ENCODE measurements at regions not wholly inside any gene's neighbourhood (a gene's known extent, or its start where the extent isn't known, plus 50 kb on each side); places are given as distances from the start of the nearest gene placed in this dataset.

DNA sequence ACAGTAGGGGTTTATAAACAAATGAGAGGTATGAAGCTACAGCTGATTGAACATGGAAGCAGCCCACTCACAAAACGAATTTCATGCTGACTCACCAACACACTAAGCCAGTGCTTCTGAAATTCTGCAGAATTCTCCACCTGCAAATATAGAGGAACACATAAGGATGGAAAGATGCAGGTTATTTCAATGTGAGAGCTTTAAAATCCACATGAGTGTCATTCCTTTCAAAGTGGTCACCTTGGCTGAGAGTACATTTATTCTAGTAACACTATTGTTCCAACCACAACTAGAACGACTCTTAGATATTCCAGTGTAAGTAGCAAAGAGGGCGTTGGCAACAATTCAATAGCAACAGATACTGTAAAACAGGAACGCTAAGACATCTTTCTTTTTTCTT lies 189.9 kb upstream of the TSC22D2 start:
- no peak overlapping the region for H3K4me3 ChIP-seq (ENCODE audit: low read length)
- no peak for DNase-seq (ENCODE audit: low read depth)
- TF ChIP-seq, protein P1, sequence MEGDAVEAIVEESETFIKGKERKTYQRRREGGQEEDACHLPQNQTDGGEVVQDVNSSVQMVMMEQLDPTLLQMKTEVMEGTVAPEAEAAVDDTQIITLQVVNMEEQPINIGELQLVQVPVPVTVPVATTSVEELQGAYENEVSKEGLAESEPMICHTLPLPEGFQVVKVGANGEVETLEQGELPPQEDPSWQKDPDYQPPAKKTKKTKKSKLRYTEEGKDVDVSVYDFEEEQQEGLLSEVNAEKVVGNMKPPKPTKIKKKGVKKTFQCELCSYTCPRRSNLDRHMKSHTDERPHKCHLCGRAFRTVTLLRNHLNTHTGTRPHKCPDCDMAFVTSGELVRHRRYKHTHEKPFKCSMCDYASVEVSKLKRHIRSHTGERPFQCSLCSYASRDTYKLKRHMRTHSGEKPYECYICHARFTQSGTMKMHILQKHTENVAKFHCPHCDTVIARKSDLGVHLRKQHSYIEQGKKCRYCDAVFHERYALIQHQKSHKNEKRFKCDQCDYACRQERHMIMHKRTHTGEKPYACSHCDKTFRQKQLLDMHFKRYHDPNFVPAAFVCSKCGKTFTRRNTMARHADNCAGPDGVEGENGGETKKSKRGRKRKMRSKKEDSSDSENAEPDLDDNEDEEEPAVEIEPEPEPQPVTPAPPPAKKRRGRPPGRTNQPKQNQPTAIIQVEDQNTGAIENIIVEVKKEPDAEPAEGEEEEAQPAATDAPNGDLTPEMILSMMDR (conservative IDR thresholded peaks at IDR 0.05; ENCODE audit: low read depth, low read length): no peak

DNA sequence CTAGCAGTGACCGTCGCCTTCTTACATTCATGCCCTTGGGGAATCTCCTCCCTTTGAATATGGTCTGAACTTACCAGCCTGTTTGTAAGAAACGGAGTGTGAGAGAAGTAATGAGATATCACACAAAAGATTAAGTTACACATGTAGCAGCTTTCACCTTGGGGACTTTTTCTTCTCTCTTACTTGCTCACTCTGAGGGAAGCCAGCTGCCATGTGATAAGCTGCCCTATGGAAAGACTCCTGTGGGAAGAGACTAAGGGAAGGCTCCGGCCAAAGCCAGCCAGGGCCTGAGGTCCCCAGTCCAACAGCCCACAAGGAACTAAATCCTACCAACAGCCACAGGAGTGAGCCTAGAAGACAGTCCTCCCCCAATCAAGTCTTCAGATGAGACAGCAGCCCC lies 190.4 kb upstream of the TSC22D2 start:
- no peak for DNase-seq (ENCODE audit: low read depth)
- no peak overlapping the region for H3K4me3 ChIP-seq (ENCODE audit: low read length)
- TF ChIP-seq, protein P1 (conservative IDR thresholded peaks at IDR 0.05; ENCODE audit: low read depth, low read length): no peak

DNA sequence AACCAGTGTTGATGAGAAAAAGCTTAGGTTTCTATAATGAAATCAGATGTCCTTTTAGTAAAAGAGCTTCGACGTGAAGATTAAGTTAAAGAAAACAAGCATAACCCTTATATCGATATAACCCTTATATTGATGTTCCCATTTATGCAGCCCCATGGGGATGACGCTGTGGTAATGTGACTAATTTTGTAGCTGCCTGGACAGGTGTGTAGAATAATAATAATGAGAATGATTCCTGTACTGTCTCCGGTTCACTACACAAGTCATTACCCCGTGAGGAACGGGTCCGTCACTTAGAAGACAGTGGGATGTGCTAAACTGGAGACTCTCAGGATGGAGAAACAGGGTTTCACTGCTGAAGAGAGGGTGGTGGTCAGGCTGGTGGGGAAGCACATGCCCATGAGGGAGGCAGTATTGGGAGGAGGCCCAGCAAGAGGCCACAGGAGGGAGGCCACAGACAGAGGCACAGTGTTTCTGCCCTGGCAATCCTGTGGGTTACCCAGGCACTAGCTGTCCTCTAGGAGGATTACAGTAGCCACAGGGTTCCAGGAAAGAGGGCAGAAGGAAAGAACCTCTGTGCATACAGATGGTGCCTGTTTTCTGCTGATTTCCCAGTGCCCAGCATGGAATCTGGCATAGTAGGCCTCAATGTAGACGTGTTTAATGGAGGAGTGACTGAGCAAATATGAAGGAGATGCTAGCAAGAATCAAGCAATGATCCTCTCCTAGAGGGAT lies 191.1 kb upstream of the TSC22D2 start:
- H3K4me3 ChIP-seq (ENCODE audit: low read length): no peak overlapping the region
- TF ChIP-seq, protein P1 (conservative IDR thresholded peaks at IDR 0.05; ENCODE audit: low read depth, low read length): no peak
- DNase-seq (ENCODE audit: low read depth): no peak

DNA sequence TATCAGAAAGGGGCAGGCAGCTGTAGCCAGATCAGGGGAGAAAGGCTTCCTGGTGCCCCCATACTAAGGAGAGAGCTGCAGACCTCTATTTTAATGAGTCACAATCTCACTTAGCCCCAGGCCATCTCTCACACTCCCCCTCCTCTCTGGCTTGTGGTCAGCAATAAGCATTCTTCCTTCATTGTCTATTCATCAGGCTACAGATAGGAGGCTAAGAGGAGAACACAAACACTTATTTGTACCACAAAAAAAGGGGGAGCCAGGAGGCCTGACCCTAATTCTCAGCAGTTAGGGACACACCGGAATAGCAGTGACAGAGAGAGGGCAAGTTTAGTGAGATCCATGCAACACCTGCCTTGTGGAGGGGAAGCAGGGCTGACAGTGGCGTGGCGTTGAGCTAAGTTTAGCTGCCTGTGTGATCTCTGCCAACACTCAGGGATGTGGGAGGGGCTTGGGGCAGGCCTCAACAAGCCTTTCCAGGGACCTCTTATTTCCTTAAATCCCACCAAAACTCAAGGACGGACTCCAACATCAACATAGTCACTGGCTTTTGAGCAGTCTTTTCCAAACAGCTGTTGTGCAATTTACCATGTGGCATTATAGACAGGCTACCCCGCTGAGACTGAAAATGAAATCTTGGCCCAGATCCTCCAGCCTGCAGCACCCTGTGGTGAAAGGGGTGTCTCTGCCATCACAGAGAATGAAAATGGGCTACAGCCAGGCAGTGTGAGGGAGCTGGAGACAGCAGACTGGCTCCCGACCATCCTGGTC lies 191.9 kb upstream of the TSC22D2 start:
- TF ChIP-seq, protein P1 (conservative IDR thresholded peaks at IDR 0.05; ENCODE audit: low read depth, low read length): peak; percentile 6
- no peak overlapping the region for H3K4me3 ChIP-seq (ENCODE audit: low read length)
- no peak for DNase-seq (ENCODE audit: low read depth)

DNA sequence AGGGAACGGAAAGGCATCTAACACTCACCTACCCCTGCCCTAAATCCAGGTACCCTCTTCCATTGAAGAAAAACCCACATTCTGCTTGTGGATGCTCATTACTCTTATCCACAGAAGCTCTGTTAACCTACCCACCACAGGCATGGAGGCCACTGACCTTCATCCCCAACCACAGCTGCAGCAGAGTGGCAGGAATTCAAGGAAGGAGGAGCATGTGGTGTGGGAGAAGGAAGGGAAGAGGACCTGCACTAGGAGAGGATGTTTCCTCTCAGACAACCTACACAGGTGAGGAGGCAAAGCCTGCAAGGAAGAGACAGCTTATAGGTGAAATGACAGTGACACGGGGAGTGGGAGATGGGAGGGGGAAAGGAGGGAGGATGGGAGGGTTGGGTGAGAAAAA lies 192.5 kb upstream of the TSC22D2 start:
- DNase-seq (ENCODE audit: low read depth): no peak
- no peak overlapping the region for H3K4me3 ChIP-seq (ENCODE audit: low read length)
- TF ChIP-seq, protein P1 (conservative IDR thresholded peaks at IDR 0.05; ENCODE audit: low read depth, low read length): no peak

DNA sequence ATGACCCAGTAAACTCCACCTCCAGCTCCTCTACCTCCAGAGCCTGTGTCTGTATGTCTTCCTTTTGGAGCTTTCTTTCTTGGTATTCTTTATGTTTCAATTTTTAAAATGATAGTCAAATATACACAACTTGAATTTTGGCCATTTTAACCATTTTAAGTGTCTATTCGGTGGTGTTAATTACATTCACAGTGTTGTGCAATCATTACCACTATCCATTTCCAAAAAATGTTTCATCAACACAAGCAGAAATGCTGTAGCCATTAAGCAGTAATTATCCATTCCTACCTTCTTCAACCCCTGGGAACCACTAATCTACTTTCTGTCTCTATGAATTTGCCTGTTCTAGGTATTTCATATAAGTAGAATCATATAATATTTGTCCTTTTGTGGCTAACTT lies 194.5 kb upstream of the TSC22D2 start:
- TF ChIP-seq, protein P1 (conservative IDR thresholded peaks at IDR 0.05; ENCODE audit: low read depth, low read length): no peak
- DNase-seq (ENCODE audit: low read depth): no peak
- H3K4me3 ChIP-seq (ENCODE audit: low read length): no peak overlapping the region
